ENCODE measurements at regions not wholly inside any gene's neighbourhood (a gene's known extent, or its start where the extent isn't known, plus 50 kb on each side); places are given as distances from the start of the nearest gene placed in this dataset.
A peak's percentile ranks its signal among the peaks of the same experiment; 100 is the strongest.

DNA sequence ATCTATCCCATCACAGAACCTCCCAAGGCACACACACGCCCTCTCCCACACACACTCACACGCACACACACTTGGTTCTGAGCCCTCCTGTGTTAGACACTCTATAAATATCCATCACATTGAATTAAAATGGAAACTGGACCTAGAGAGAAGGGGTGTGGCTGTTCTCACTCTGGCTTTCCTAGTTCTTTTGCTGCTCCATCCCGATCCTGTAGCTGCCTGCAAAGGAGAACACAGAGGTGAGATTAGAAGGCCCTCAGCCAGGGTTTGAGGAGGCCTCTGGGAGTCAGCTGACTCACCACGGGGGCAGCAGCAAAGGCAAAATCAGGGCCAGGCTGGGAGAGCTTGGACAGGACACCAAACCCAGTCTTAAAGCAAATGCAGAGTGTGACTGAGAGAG, 192.3 kb upstream of the CADM1 start:
- DNase-seq, result no peak

DNA sequence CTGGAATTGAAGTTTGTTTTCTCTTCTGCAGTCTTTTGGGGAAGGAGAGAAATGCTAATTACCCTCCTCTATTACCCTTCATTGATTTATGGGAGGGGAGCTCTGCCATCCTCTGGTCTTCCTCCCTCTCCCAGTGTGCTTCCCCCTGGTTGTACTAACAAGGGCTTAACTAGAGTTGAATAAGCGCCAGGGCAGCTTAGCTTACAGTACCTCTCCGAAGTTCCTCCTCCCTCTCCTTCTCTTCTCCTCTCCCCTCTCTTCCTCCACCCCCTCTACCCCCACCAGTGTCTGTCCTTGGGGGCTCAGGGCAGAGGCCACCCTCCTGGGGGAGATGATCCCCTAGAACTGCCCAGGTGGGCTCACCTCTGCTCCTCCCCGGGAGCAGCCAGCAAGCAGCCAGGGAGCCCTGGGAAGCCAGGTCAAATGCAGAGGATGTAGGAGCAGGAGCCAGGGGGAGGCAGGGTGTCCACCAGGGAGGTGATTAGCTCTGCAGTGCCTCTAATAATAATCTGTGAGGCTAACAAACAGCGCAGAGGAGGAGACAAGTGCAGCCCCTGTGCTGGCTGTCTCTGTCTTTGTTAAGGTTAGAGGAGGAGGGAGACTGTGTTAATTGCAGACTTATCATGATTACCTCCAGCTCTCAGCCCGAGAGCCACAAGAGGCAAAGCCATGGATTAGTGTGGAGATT, 191.6 kb upstream of the CADM1 start:
- DNase-seq, result peak; percentile 31

GRCh38 chr11:115693002-115693401, 188.8 kb upstream of the CADM1 start:
- DNase-seq, result no peak

- DNase-seq, result no peak
These were observed 186.8 kb upstream of the CADM1 start for GRCh38 chr11:115691030-115691429.

DNA sequence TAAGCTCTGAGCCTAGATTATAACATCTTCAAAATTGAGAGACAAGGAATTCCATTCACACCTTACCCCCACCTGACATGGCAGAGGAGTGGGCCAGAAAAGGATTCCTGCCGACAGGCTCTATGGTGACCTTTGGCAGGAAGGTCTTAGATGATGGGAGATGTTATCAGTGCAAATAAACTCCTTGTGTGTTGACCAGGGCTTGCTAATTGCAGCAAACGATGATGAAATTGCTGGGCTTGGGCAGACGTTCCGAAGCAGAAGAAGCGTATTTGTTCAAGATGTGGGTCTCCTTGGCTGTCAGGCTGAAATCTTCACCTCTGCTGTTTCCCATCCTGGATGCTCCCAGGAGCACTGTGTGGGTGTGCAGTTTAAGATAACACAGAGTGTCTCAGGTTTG, 183.7 kb upstream of the CADM1 start:
- DNase-seq, result no peak

DNA sequence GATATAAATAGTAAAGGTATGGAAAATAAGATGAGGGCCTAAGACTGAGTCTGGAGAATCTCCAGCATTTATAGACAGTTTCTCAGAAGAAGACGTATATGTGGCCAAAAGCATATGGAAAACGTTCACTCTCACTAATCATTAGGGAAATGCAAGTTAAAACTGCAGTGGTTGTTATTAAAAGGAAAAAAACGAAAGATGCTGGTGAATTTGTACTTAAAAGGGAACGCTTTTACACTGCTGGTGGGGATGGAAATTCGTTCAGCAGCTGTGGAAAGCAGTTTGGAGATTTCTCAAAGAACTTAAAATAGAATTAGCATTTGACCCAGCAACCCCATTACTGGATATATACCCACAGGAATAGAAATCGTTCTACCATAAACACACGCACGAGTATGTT, 180.5 kb upstream of the CADM1 start:
- no peak for DNase-seq

DNA sequence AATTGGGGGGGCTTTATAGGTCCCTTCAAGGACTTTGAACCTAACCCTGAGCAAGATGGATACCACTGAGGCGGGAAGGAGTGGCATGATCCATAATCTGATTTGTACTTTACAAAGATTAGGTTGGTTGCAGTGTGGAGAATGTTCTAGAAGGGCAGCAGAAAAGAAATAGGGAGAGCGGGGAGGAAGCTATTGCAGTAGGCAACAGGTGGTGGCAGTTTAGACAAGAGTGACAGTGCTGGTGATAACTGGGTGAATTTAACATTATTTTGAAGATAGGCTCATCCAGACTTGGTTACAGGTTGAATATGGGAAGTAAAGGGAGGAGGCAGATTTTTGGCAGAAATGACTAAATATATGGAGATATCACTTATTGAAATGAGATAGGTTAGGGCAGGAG, 179.9 kb upstream of the CADM1 start:
- DNase-seq, result no peak

GRCh38 chr11:115682888-115683287, 178.7 kb upstream of the CADM1 start:
- DNase-seq, result no peak

GRCh38 chr11:115682101-115682500, 177.9 kb upstream of the CADM1 start:
- DNase-seq, result no peak

GRCh38 chr11:115679945-115680344, 175.7 kb upstream of the CADM1 start:
- no peak for DNase-seq

- DNase-seq, result peak; percentile 64
These were observed 174.7 kb upstream of the CADM1 start for GRCh38 chr11:115678942-115679341.

- DNase-seq, result no peak
These were observed 173.0 kb upstream of the CADM1 start for GRCh38 chr11:115677190-115677589.

DNA sequence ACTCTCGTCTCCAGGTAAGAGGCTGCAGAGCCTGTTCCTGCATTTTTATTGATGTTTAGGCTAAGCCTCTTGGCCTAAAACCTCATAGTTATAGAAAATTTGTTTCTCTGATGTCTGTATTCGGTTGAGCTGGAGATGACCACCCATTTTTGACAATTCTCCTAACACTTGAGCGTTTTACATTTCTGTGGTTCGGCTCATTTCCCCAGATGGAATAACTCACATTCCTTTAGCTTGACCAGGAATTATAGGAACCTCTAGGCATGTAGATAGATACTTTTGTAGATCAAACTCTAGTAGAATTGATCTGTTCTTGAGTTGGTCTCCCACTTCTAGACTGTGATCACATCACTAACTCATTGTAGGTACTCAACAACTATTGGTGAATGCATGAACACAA, 172.6 kb upstream of the CADM1 start:
- DNase-seq, result no peak

DNA sequence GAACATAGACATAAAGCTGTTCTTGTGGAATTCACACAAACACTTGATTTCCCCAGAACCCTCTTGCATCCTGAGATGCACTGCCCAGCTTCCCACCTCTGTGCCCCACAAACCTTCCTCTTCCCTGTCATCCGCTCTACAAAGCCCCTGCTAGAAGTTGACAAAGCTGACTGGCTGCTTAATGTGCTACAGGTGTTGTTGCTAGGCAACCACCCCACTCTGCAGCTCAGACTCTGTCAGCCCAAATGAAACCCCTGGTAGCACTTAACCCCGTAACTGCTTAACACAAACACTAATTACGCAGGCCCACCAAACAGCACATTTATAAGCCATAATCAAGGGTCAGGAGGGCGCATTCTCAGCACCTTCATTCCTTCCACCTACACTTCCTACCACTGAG, 172.0 kb upstream of the CADM1 start:
- DNase-seq, result peak; percentile 7

DNA sequence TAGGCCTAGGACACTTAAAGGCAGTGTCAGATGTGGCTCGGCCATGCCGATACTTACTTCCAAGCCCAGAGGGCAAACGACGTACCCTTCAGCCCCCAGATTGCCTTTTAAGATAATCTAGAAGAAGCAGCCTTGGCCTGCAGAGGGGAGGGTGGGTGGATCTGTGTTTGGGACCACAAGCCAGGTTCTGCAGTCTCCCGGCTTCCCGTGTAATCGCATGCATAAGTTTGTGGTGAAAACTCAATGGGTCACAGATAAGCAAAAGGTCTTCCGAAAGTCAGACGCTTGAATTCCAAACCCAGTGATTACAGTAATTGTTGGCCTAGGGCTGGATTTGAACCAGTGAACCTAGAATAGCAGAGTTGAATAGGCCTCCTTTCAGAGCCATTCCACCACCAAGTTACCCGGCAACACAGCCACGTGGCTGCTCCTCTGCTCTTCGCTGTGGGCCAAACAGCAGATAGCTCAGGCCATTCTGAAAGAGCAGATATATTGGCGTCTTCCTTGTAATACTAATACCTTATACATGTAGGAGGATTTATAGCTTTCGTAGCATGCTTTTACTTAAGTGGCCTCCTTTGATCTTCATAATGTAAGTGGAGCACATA, 170.8 kb upstream of the CADM1 start:
- no peak for DNase-seq

GRCh38 chr11:115674176-115674936, 170.1 kb upstream of the CADM1 start:
- no peak for DNase-seq

DNA sequence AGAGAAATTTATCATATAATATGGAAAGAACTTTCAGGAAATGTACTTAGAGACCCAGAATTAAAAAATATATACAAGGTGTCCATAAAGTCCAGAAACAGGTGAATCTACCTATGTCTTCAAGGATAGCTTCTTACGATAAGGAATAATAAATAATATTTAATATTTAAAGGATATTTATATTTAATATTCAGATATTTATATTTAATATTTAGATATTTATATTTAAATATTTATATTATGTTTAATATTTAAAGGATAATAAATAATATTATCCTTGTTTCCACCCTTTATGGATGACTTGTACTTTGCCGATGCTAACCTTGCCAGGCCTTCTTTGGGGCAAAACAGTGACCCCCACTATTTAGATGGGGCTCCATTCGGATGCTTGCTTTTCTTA, 169.5 kb upstream of the CADM1 start:
- DNase-seq, result no peak

GRCh38 chr11:115672999-115673411, 168.8 kb upstream of the CADM1 start:
- no peak for DNase-seq

DNA sequence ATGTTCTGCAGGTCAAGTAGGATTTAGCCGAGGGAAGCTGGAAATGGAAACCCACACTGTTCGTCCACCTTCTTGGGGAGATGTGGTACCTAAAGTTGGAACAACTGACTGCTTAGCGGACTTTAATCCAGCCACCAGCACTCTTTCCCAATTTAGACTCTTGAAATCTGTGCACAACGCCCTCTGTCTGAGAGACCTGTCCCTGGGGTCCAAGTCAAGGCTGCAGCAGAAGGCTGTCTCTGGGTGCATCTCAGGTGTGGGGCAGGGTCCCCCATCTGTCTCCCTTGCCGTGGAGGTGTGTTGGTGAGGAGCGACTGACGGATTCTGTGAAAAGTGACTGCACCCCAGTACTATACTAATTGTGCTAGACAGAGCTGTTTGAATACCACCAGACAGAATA, 168.2 kb upstream of the CADM1 start:
- no peak for DNase-seq

DNA sequence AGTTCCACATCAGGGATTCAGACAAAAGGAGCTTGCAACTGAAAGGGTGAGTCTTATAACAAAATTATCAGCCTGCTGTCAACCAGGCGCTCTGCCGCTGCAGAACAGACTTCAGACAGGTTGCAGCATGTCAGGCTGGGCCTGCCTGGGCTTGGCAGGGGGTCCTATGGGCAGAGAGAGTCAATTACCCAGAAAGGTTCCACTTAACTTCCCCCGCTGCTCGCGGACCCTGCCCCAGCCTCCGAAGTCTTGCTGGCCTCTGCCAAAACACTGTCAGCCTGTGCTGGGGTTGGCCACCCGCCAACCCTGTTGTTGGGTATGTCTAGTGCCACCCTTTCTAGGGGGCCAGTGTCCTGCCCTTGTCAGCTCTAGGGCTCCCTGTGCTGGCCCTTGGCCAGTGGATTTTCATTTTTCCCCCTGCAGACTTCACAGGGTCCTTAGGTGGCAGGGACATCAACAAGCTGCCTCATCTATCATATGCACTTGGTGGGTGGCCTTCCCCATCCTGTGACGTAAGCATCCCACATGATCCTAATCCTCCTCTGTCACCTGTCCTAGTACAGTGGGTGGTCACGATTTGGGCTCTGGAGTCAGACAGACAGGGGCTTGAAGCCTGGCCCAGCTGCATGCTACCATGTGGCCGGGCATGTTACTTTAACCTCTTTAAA, 166.5 kb upstream of the CADM1 start:
- peak; percentile 21 for DNase-seq

- DNase-seq, result no peak
These were observed 161.7 kb upstream of the CADM1 start for GRCh38 chr11:115665958-115666357.

- peak; percentile 39 for DNase-seq
These were observed 161.1 kb upstream of the CADM1 start for GRCh38 chr11:115665175-115665821.

DNA sequence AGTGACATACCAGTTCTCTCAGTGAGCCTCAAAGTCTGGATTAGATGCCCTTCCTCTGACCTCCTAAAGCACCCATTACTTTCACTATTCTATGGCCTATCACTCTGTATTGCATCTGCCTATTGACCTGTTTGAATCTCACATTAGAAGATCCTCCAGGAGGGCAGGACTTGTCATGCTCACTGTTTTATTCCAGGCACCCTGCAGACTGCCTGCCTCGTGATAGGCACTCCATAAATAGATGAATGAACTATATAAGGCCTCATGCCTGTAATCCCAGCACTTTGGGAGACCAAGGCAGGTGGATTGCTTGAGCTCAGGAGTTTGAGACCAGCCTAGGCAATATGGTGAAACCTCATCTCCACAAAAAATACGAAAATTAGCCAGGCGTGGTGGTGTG, 160.1 kb upstream of the CADM1 start:
- DNase-seq, result no peak

Data from NCI-H1092 (cell line).